Vagina (tissue), 2 donors: ENCODE measurements at regions not wholly inside any gene's neighbourhood (a gene's known extent, or its start where the extent isn't known, plus 50 kb on each side); places are given as distances from the start of the nearest gene placed in this dataset.

Experiments used
- CTCF ChIP-seq, 3 experiments: fragments of 450-650 bp in 2 of 3; fragments of 200-600 bp in 1 of 3; sonication (generic) in 1 of 3; IDR thresholded peaks; one replicate each; pipeline ENCODE4 v1.5.1; 2017 to 2019; ENCODE audit warnings: antibody characterized with exemption in 3 of 3, mild to moderate bottlenecking in 2 of 3, moderate library complexity in 2 of 3
- POLR2A ChIP-seq, 2 donors: fragments of 450-650 bp; IDR thresholded peaks; one replicate each; pipeline ENCODE4 v1.6.1; 2017; ENCODE audit warnings: antibody characterized with exemption in 2 of 2, mild to moderate bottlenecking in 2 of 2, moderate library complexity in 2 of 2

GRCh38 chr6:139877828-139878405 is 503.5 kb upstream of the CITED2 start:
- TF ChIP-seq CTCF (IDR thresholded peaks at IDR 0.05) (no peak), POLR2A (IDR thresholded peaks at IDR 0.05) (no peak)
